Aorta (tissue), 5 donors: ENCODE measurements at regions not wholly inside any gene's neighbourhood (a gene's known extent, or its start where the extent isn't known, plus 50 kb on each side); places are given as distances from the start of the nearest gene placed in this dataset.

ENCODE experiments used
- ATAC-seq: fragments of 200-7000 bp; cut with Tn5 transposase; one replicate; pipeline ENCODE4 v1.9.1; 2022; ENCODE audit warnings: moderate library complexity; ENCODE audit not compliant: low FRiP score
- DNase-seq, 2 donors: peaks; one replicate each; pipeline ENCODE4 v3.0.0-alpha.2; 2020
- H3K27ac ChIP-seq, 2 donors: one replicate each; pipeline ENCODE4 v1.5.1; 2013; ENCODE audit warnings: low read length in 2 of 2, mild to moderate bottlenecking in 2 of 2, moderate library complexity in 2 of 2, control low read depth in 1 of 2, inconsistent platforms in 1 of 2, low read depth in 1 of 2
- H3K27me3 ChIP-seq, 2 donors: one replicate each; pipeline ENCODE4 v1.6.1; 2013; ENCODE audit warnings: control low read depth in 1 of 2, low read length in 1 of 2, mild to moderate bottlenecking in 1 of 2, moderate library complexity in 1 of 2; ENCODE audit not compliant: insufficient read depth in 2 of 2, control insufficient read depth in 1 of 2
- H3K36me3 ChIP-seq, 2 donors: one replicate each; pipeline ENCODE4 v1.6.1; 2013; ENCODE audit warnings: control low read depth in 1 of 2, low read length in 1 of 2, mild to moderate bottlenecking in 1 of 2; ENCODE audit not compliant: insufficient read depth in 2 of 2, control insufficient read depth in 1 of 2
- H3K4me1 ChIP-seq, 2 donors: one replicate each; pipeline ENCODE4 v1.6.1; 2013; ENCODE audit warnings: low read length in 2 of 2, control low read depth in 1 of 2, mild to moderate bottlenecking in 1 of 2, moderate library complexity in 1 of 2; ENCODE audit not compliant: insufficient read depth in 2 of 2, control insufficient read depth in 1 of 2
- H3K4me3 ChIP-seq, 2 donors: one replicate each; pipeline ENCODE4 v1.5.1; 2013; ENCODE audit warnings: low read length in 2 of 2, control low read depth in 1 of 2, mild to moderate bottlenecking in 1 of 2
- H3K9me3 ChIP-seq: one replicate; pipeline ENCODE4 v1.6.1; 2013; ENCODE audit warnings: mild to moderate bottlenecking, low read length; ENCODE audit not compliant: control insufficient read depth
- WGBS, 2 donors: extraction: QIAGEN DNeasy Blood & Tissue Kit; methylation state at CpG; one replicate each; pipeline ENCODE4 v1.1.7; 2013; 5-methylcytosine and 5-hydroxymethylcytosine counted together
- intact Hi-C, 2 donors: fragments of 100-400 bp; cut with DNase I; formaldehyde crosslinking; loops; one replicate each; pipeline versions ENCODE4 v1.14.2 to v1.15.0; 2022
- donor health status: healthy with polysubstance abuse.
- donor health status: Bipolar disorder and iron deficiency.
- donor health status: DM: no; HTN: no; CAD: no.
- donor health status: DM: no; HTN: no; CAD: no.
- donor health status: DM: yes; HTN: yes; CAD: no.

DNA sequence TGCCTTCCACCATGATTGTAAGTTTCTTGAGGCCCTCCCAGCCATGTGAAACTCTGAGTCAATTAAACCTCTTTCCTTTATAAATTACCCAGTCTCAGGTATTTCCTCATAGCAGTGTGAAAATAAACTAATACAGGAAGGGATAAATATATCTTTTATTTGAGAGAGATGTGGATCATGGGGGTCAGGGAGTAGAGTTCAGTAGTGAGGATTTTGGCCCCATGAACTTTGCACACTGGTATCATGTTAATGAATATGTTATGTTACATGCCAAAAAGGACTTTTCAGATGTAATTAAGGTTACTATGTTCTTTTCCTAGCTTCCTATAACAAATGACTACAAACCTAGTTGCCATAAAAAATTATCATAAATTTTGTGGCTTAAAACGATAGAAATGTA, 1393.7 kb downstream of the DSC3 start:
- intact Hi-C loops = no loop called here
- Histone ChIP-seq H3K4me1 (no peaks in the 10 kb centered on the region), H3K9me3 (no peaks in the 10 kb centered on the region), H3K4me3 (no peak overlapping the region), H3K36me3 (no peaks in the 10 kb centered on the region), H3K27me3 (no peaks in the 10 kb centered on the region), H3K27ac (no peak overlapping the region)
- 9 to 41% methylated on average over 1 of the region's 1 CpG for WGBS, 2 donors
- ATAC-seq = no peak
- no peak for DNase-seq

- Histone ChIP-seq H3K9me3 (no peaks in the 10 kb centered on the region), H3K4me3 (no peak overlapping the region), H3K27ac (no peak overlapping the region), H3K4me1 (no peaks in the 10 kb centered on the region), H3K27me3 (no peaks in the 10 kb centered on the region), H3K36me3 (no peaks in the 10 kb centered on the region)
- WGBS, 2 donors = 84 to 93% methylated on average over 1 of the region's 1 CpG
- intact Hi-C loops = no loop called here
- DNase-seq (no peak), ATAC-seq (no peak)
Measured at GRCh38 chr18:29647700-29648099, 1394.8 kb downstream of the DSC3 start.

DNA sequence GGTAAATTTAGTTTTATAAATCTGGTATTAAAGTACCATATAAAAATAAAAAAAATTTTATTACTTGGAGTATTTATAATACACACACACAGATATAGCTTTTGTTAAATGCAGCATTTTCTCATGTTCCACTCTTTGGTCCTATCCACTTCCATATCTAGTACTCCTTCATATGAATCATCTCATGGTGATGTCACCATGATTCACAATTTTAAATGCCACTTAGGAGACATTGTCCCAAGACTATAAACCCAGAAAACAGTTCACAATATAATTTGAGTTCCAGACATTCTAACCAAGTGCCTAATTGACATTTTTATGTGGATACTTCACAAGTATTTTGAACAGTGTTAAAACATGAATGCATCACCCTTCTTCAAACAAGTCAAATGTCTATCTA, 1398.3 kb downstream of the DSC3 start:
- ATAC-seq = no peak
- intact Hi-C loops = no loop called here
- Histone ChIP-seq H3K27ac (no peak overlapping the region), H3K27me3 (no peaks in the 10 kb centered on the region), H3K9me3 (no peaks in the 10 kb centered on the region), H3K4me3 (no peak overlapping the region), H3K36me3 (no peaks in the 10 kb centered on the region), H3K4me1 (no peaks in the 10 kb centered on the region)
- DNase-seq = no peak

DNA sequence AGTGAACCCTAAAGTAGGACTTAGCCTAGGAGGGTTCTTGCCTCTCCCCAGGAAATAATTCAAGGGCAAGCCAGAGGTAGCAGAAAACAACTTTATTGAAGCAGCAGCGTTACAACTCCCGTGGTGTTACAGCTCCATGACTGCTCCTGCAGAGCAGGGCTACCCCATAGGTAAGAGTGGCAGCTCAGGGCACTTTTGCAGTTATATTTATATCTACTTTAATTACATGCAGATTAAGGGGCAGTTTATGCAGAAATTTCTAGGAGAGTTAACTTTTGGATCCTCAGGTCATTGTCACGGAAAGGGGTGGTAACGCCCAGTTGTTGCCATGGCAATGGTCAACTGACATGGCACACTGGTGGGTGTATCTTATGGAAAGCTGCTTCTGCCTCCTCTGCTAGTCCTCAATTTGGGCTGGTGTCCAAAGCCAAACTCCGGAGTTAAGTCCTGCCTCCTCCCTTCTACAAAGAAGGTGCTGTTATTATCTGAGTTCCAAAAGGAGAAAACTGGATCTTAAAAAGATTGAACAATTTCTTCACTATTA, 1413.0 kb downstream of the DSC3 start:
- Histone ChIP-seq H3K36me3 (no peaks in the 10 kb centered on the region), H3K27ac (no peak overlapping the region), H3K9me3 (no peaks in the 10 kb centered on the region), H3K4me3 (no peak overlapping the region), H3K27me3 (no peaks in the 10 kb centered on the region), H3K4me1 (no peaks in the 10 kb centered on the region)
- ATAC-seq = no peak
- intact Hi-C loops = no loop called here
- no peak for DNase-seq
- 73 to 77% methylated on average over 5 of the region's 5 CpGs for WGBS, 2 donors

DNA sequence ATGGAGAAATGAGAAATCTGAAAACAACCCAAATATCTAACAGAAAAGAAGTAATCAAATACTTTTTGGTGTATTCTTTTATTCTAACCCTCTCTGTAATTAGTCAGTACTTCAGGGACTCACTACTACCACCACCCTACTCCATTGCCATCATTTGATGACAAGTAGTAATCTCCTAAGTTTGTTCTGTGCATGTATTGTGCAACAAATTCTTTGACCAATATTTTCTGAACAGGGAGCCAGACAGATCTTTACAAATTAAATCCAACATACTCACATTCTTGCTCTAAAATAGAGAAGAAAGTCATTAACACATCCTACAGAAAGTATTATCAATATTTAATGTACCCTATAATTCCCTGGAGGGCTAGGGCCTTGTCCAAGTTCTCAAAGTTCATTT, 1416.4 kb downstream of the DSC3 start:
- Histone ChIP-seq H3K9me3 (no peaks in the 10 kb centered on the region), H3K4me1 (no peaks in the 10 kb centered on the region), H3K36me3 (no peaks in the 10 kb centered on the region), H3K27ac (no peak overlapping the region), H3K27me3 (no peaks in the 10 kb centered on the region), H3K4me3 (no peak overlapping the region)
- no peak for ATAC-seq
- intact Hi-C loops = no loop called here
- DNase-seq = no peak

DNA sequence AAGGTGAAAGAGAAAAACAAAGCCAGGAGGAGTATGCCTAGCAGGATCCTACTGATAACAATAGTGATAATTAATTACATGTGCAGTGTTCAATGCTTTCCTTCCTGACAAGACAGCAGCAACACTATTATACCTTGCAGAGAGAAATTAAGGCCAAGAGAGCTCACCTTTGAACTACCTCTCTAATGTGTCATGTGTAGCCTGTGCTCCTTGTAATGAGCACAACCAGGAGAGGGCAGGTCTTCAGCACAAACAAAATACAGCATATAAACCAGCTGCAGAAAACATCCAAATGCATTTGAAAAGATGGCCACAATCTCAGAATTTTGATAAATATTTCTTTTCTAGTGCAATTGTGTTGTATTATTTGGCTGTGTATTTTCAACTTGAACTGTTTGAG, 1425.7 kb downstream of the DSC3 start:
- Histone ChIP-seq H3K27ac (no peak overlapping the region), H3K9me3 (no peaks in the 10 kb centered on the region), H3K4me3 (no peak overlapping the region), H3K27me3 (no peaks in the 10 kb centered on the region), H3K36me3 (no peaks in the 10 kb centered on the region), H3K4me1 (no peaks in the 10 kb centered on the region)
- intact Hi-C loops = no loop called here
- ATAC-seq = no peak
- DNase-seq = no peak

GRCh38 chr18:29608982-29609381, 1432.1 kb upstream of the CDH2 start:
- Histone ChIP-seq H3K36me3 (no peaks in the 10 kb centered on the region), H3K4me3 (no peak overlapping the region), H3K4me1 (no peaks in the 10 kb centered on the region), H3K27me3 (no peaks in the 10 kb centered on the region), H3K9me3 (peaks cover 1% of the 10 kb centered on the region), H3K27ac (no peak overlapping the region)
- DNase-seq = no peak
- ATAC-seq = no peak
- intact Hi-C loops = no loop called here

GRCh38 chr18:29605365-29605764, 1428.4 kb upstream of the CDH2 start:
- no peak overlapping the region for H3K27ac ChIP-seq
- H3K4me1 ChIP-seq = no peaks in the 10 kb centered on the region
- intact Hi-C loops = no loop called here
- no peak overlapping the region for H3K4me3 ChIP-seq
- 67 to 73% methylated on average over 1 of the region's 1 CpG for WGBS, 2 donors
- peaks cover 1% of the 10 kb centered on the region for H3K9me3 ChIP-seq
- DNase-seq (no peak), ATAC-seq (no peak)
- H3K27me3 ChIP-seq = no peaks in the 10 kb centered on the region
- H3K36me3 ChIP-seq = no peaks in the 10 kb centered on the region

- Histone ChIP-seq H3K4me3 (no peak overlapping the region), H3K27ac (no peak overlapping the region), H3K36me3 (no peaks in the 10 kb centered on the region), H3K27me3 (no peaks in the 10 kb centered on the region), H3K9me3 (no peaks in the 10 kb centered on the region), H3K4me1 (no peaks in the 10 kb centered on the region)
- ATAC-seq (no peak), DNase-seq (no peak)
- intact Hi-C loops = no loop called here
- WGBS, 2 donors = 95 to 96% methylated on average over 5 of the region's 5 CpGs
Measured at GRCh38 chr18:29596959-29597358, 1420.0 kb upstream of the CDH2 start.
